ENCODE measurements at regions not wholly inside any gene's neighbourhood (a gene's known extent, or its start where the extent isn't known, plus 50 kb on each side); places are given as distances from the start of the nearest gene placed in this dataset.

DNA sequence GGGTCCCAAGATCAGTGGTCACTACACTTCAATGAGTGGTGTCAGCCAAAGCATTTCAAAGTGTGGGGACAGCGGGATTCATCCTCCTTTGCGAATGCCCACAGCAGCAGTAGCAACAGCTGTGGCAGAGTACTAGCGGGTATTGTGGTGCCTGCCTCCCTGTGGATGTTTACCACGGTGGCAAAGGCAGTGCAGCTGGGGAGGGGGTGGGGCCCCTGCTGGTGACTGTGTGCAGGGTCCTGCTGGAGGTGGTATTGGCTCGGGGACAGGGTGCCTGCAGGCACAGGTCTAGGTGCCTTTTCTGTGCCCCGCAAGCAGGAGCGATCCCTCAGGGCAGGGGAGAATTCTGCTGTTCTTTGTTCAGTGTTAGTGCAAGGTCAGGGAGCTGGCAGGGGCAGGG is 415.7 kb downstream of the USP25 start:
- H3K27ac ChIP-seq (ENCODE audit: low read depth, low read length): no peak overlapping the region
- H3K27me3 ChIP-seq (ENCODE audit: insufficient read depth, low read length): no peaks in the 10 kb centered on the region
- H4K20me1 ChIP-seq (ENCODE audit: insufficient read depth, low read length): no peaks in the 10 kb centered on the region
- no peak overlapping the region for H2AFZ ChIP-seq (ENCODE audit: low read length)
- DNase-seq (ENCODE audit: insufficient read length, low spot score, missing footprints): no peak
- no peaks in the 10 kb centered on the region for H3K79me2 ChIP-seq (ENCODE audit: insufficient read depth, low read length)
- no peaks in the 10 kb centered on the region for H3K36me3 ChIP-seq (ENCODE audit: insufficient read depth, low read length)
- TF ChIP-seq, protein P1, sequence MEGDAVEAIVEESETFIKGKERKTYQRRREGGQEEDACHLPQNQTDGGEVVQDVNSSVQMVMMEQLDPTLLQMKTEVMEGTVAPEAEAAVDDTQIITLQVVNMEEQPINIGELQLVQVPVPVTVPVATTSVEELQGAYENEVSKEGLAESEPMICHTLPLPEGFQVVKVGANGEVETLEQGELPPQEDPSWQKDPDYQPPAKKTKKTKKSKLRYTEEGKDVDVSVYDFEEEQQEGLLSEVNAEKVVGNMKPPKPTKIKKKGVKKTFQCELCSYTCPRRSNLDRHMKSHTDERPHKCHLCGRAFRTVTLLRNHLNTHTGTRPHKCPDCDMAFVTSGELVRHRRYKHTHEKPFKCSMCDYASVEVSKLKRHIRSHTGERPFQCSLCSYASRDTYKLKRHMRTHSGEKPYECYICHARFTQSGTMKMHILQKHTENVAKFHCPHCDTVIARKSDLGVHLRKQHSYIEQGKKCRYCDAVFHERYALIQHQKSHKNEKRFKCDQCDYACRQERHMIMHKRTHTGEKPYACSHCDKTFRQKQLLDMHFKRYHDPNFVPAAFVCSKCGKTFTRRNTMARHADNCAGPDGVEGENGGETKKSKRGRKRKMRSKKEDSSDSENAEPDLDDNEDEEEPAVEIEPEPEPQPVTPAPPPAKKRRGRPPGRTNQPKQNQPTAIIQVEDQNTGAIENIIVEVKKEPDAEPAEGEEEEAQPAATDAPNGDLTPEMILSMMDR (IDR thresholded peaks at IDR 0.05; ENCODE audit: extremely low read depth, low read depth, low read length): no peak
- no peaks in the 10 kb centered on the region for H3K4me1 ChIP-seq (ENCODE audit: insufficient read depth, low read length)
- H3K4me2 ChIP-seq (ENCODE audit: insufficient read depth, low read length): no peak overlapping the region
- no peaks in the 10 kb centered on the region for H3K9me3 ChIP-seq (ENCODE audit: low read depth, low read length)
- no peak overlapping the region for H3K4me3 ChIP-seq (ENCODE audit: insufficient read depth, low read length)

DNA sequence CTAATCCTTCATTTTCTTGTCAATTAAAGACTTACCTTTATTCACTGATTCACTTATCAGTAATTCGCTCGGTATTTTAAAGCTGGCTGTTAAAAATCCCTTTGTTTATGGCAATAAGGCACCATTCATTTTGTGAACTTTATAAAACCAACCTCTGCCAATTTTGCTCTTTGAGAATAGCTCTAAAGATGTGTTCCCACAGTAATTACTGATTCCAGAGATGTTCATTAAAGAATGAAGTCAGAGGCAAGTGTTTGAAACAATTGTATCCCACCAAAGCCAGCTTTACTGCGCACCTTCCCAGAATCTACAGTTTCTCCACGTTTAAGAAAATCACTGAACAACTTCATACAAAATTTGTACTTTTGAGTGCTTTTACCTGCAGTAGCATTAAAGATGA is 424.5 kb downstream of the USP25 start:
- TF ChIP-seq, protein P1 (IDR thresholded peaks at IDR 0.05; ENCODE audit: extremely low read depth, low read depth, low read length): no peak

DNA sequence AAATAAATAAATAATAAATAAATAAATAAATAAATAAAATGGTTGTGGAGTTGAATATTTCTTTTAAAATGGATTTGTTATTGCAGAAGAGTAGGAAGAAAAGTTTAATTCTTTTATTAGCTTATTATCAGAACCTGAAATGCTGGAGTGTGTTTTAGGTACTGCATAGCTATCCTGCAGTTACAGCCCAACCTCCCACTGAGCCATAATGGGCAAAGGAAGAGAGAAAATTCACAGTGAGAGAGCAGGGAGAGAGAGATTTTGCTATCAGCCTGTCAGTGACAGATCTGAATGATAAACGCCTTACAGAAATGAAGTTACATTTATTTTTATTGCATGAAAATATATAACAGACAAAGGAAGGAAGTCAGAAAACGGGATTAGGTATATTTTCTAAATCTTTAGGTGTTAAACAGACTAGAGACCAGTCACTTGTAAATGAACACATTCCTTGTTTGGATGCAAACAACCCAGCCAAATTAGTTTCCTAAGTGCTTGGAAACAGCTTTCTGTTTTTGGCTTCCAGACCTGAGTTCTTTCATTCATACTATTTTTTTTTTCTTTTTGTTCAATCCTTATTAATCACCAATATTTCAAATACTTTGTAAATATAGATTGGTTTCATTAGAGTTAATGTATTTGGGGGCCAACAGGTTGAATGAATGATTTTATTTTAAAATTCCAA is 425.3 kb downstream of the USP25 start:
- TF ChIP-seq, protein P1 (IDR thresholded peaks at IDR 0.05; ENCODE audit: extremely low read depth, low read depth, low read length): no peak
- Histone ChIP-seq H3K27ac (ENCODE audit: low read depth, low read length) (no peak overlapping the region), H3K36me3 (ENCODE audit: insufficient read depth, low read length) (no peaks in the 10 kb centered on the region), H3K79me2 (ENCODE audit: insufficient read depth, low read length) (no peaks in the 10 kb centered on the region), H3K4me1 (ENCODE audit: insufficient read depth, low read length) (peaks cover 6% of the 10 kb centered on the region), H3K4me3 (ENCODE audit: insufficient read depth, low read length) (no peak overlapping the region), H3K9me3 (ENCODE audit: low read depth, low read length) (no peaks in the 10 kb centered on the region), H3K4me2 (ENCODE audit: insufficient read depth, low read length) (no peak overlapping the region), H4K20me1 (ENCODE audit: insufficient read depth, low read length) (no peaks in the 10 kb centered on the region), H2AFZ (ENCODE audit: low read length) (no peak overlapping the region), H3K27me3 (ENCODE audit: insufficient read depth, low read length) (no peaks in the 10 kb centered on the region)
- no peak for DNase-seq (ENCODE audit: insufficient read length, low spot score, missing footprints)

More for the DNA sequence above, 424.5 kb downstream of the USP25 start:
- no peaks in the 10 kb centered on the region for H3K79me2 ChIP-seq (ENCODE audit: insufficient read depth, low read length)
- no peak for DNase-seq (ENCODE audit: insufficient read length, low spot score, missing footprints)
- no peaks in the 10 kb centered on the region for H3K27me3 ChIP-seq (ENCODE audit: insufficient read depth, low read length)
- no peak overlapping the region for H2AFZ ChIP-seq (ENCODE audit: low read length)
- H3K4me3 ChIP-seq (ENCODE audit: insufficient read depth, low read length): no peak overlapping the region
- H3K27ac ChIP-seq (ENCODE audit: low read depth, low read length): no peak overlapping the region
- no peaks in the 10 kb centered on the region for H3K9me3 ChIP-seq (ENCODE audit: low read depth, low read length)
- peaks cover 5% of the 10 kb centered on the region for H3K4me1 ChIP-seq (ENCODE audit: insufficient read depth, low read length)
- no peak overlapping the region for H3K4me2 ChIP-seq (ENCODE audit: insufficient read depth, low read length)
- H3K36me3 ChIP-seq (ENCODE audit: insufficient read depth, low read length): no peaks in the 10 kb centered on the region
- no peaks in the 10 kb centered on the region for H4K20me1 ChIP-seq (ENCODE audit: insufficient read depth, low read length)

DNA sequence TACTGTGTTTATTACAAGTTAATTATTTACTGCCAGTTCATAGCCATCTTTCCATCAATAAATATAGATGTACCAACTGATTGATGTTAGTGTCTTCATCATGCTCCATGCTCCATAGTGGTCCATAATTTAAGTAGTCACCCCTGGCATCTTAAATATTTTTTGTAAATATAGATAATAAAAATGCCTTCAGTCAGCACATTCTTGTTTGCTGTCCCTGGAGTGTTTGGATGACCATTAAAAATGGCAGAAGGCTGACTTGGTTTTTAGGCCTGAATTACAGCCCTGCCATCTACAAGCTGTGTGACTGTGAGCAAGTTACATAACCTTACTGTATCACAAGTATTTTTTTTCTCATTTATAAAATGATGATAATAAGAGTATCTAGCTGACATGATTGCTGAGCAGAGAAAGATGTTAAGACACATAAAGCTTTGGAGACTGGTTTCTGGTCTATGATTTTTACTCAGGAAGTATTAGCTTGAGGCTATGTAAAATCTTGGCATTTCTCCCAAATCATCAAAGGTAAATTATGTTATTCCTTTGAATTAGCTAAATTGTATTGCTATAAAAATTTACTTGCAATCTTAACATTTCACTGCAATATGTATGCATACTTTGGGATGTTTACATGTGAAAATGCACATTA is 427.2 kb downstream of the USP25 start:
- no peak overlapping the region for H2AFZ ChIP-seq (ENCODE audit: low read length)
- no peak for DNase-seq (ENCODE audit: insufficient read length, low spot score, missing footprints)
- H4K20me1 ChIP-seq (ENCODE audit: insufficient read depth, low read length): no peaks in the 10 kb centered on the region
- TF ChIP-seq, protein P1 (IDR thresholded peaks at IDR 0.05; ENCODE audit: extremely low read depth, low read depth, low read length): no peak
- H3K4me3 ChIP-seq (ENCODE audit: insufficient read depth, low read length): no peak overlapping the region
- no peaks in the 10 kb centered on the region for H3K9me3 ChIP-seq (ENCODE audit: low read depth, low read length)
- no peaks in the 10 kb centered on the region for H3K27me3 ChIP-seq (ENCODE audit: insufficient read depth, low read length)
- no peaks in the 10 kb centered on the region for H3K36me3 ChIP-seq (ENCODE audit: insufficient read depth, low read length)
- H3K4me1 ChIP-seq (ENCODE audit: insufficient read depth, low read length): peaks cover 6% of the 10 kb centered on the region
- no peaks in the 10 kb centered on the region for H3K79me2 ChIP-seq (ENCODE audit: insufficient read depth, low read length)
- H3K27ac ChIP-seq (ENCODE audit: low read depth, low read length): no peak overlapping the region
- H3K4me2 ChIP-seq (ENCODE audit: insufficient read depth, low read length): no peak overlapping the region
